ENCODE measurements at regions not wholly inside any gene's neighbourhood (a gene's known extent, or its start where the extent isn't known, plus 50 kb on each side); places are given as distances from the start of the nearest gene placed in this dataset.

DNA sequence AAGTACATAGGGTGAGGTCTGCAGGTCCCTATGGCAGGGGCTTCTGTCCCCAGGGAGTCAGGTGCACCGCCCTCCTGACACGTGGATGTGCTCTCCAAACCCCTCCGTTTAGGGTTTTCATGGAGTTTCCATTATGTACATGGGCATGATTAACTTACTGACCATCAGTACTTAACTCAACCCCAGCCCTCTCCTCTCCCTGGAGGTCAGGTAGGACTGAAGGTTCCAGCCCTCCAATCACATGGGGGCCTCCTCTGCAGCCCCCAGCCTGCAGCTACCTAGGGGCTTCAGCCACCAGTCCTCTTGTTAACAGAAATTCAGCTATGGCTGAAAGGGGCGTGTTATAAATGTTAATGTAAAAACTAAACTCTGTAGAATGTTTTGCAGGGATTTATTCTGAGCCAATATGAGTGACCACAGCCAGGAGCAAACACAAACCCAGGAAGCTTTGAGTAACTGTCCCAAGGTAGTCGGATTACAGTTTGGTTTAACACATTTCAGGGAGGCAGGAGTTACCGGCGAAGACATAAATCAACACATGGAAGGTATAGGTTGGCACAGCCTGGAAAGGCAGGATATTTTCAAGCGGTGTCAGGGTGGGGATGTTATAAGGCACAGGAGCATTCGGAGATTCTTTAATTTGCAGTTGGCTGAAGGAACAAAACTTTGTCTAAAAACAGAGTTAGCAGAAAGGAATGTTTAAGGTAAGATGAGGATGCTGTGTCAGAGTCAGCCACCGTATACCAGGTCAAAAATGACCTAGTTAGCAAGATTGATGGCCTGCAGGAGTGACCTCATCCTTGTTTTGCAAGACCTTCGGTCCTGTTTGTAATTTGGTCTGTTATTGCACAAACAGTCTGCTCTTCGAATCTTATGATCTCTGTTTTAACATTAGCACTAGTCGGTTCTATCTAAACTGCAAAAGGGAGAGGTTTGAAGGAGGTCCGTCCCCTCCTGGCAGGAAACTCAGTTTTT lies 75.2 kb downstream of the TNFAIP2 start:
- TF ChIP-seq, protein P1, sequence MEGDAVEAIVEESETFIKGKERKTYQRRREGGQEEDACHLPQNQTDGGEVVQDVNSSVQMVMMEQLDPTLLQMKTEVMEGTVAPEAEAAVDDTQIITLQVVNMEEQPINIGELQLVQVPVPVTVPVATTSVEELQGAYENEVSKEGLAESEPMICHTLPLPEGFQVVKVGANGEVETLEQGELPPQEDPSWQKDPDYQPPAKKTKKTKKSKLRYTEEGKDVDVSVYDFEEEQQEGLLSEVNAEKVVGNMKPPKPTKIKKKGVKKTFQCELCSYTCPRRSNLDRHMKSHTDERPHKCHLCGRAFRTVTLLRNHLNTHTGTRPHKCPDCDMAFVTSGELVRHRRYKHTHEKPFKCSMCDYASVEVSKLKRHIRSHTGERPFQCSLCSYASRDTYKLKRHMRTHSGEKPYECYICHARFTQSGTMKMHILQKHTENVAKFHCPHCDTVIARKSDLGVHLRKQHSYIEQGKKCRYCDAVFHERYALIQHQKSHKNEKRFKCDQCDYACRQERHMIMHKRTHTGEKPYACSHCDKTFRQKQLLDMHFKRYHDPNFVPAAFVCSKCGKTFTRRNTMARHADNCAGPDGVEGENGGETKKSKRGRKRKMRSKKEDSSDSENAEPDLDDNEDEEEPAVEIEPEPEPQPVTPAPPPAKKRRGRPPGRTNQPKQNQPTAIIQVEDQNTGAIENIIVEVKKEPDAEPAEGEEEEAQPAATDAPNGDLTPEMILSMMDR (conservative IDR thresholded peaks at IDR 0.05), result no peak
- no peak for TF ChIP-seq ZFX (IDR thresholded peaks at IDR 0.05)
